ENCODE measurements at regions not wholly inside any gene's neighbourhood (a gene's known extent, or its start where the extent isn't known, plus 50 kb on each side); places are given as distances from the start of the nearest gene placed in this dataset.

GRCh38 chr3:56889131-56889530 lies 87.4 kb upstream of the ARHGEF3 start:
- no peaks in the 10 kb centered on the region for H3K9me3 Mint-ChIP-seq (ENCODE audit: unreplicated experiment)
- POLR2A ChIA-PET, result interaction anchor here (1.0 kb wide), 1 partner anchor 13 kb away, joined by 3 read pairs; no protein-coding TSS in a partner anchor
- TF ChIP-seq CTCF (IDR thresholded peaks at IDR 0.05; ENCODE audit: unreplicated experiment), result no peak
- no TSS peak for BruUV-seq (replicated peaks)
- H3K36me3 Mint-ChIP-seq (ENCODE audit: insufficient read depth, unreplicated experiment), result no peaks in the 10 kb centered on the region
- CTCF ChIA-PET, result interaction anchor here (1.1 kb wide), 1 partner anchor 11 kb away, joined by 3 read pairs; no protein-coding TSS in a partner anchor
- DNase-seq (ENCODE audit: unreplicated experiment), result no peak
- intact Hi-C loops (cut with micrococcal nuclease), result no loop called here
- no peak overlapping the region for H3K27ac Mint-ChIP-seq (ENCODE audit: low read depth, unreplicated experiment)
- no peaks in the 10 kb centered on the region for H3K27me3 Mint-ChIP-seq (ENCODE audit: insufficient read depth, unreplicated experiment)
- H3K4me3 Mint-ChIP-seq (ENCODE audit: unreplicated experiment), result no peak overlapping the region
- H3K4me1 Mint-ChIP-seq (ENCODE audit: insufficient read depth, unreplicated experiment), result peaks cover 4% of the 10 kb centered on the region

- intact Hi-C loops (cut with micrococcal nuclease), result no loop called here
- TF ChIP-seq CTCF (IDR thresholded peaks at IDR 0.05; ENCODE audit: unreplicated experiment), result no peak
- H3K27me3 Mint-ChIP-seq (ENCODE audit: insufficient read depth, unreplicated experiment), result no peaks in the 10 kb centered on the region
- no peak overlapping the region for H3K27ac Mint-ChIP-seq (ENCODE audit: low read depth, unreplicated experiment)
- H3K36me3 Mint-ChIP-seq (ENCODE audit: insufficient read depth, unreplicated experiment), result no peaks in the 10 kb centered on the region
- no TSS peak for BruUV-seq (replicated peaks)
- DNase-seq (ENCODE audit: unreplicated experiment), result no peak
- peaks cover 6% of the 10 kb centered on the region for H3K4me1 Mint-ChIP-seq (ENCODE audit: insufficient read depth, unreplicated experiment)
- no peak overlapping the region for H3K4me3 Mint-ChIP-seq (ENCODE audit: unreplicated experiment)
- CTCF ChIA-PET, result no interaction called here
- POLR2A ChIA-PET, result no interaction called here
- H3K9me3 Mint-ChIP-seq (ENCODE audit: unreplicated experiment), result no peaks in the 10 kb centered on the region
These were observed 85.8 kb upstream of the ARHGEF3 start for GRCh38 chr3:56887402-56888025.

- intact Hi-C loops (cut with micrococcal nuclease), result no loop called here
- peaks cover 6% of the 10 kb centered on the region for H3K4me1 Mint-ChIP-seq (ENCODE audit: insufficient read depth, unreplicated experiment)
- CTCF ChIA-PET, result interaction anchor here (0.8 kb wide), 1 partner anchor 76 kb away, joined by 3 read pairs; no protein-coding TSS in a partner anchor
- H3K9me3 Mint-ChIP-seq (ENCODE audit: unreplicated experiment), result no peaks in the 10 kb centered on the region
- H3K4me3 Mint-ChIP-seq (ENCODE audit: unreplicated experiment), result no peak overlapping the region
- H3K36me3 Mint-ChIP-seq (ENCODE audit: insufficient read depth, unreplicated experiment), result no peaks in the 10 kb centered on the region
- TF ChIP-seq CTCF (IDR thresholded peaks at IDR 0.05; ENCODE audit: unreplicated experiment), result no peak
- POLR2A ChIA-PET, result interaction anchor here (0.5 to 0.6 kb wide), 2 partner anchors 8 to 137 kb away, joined by 3 read pairs; no protein-coding TSS in a partner anchor
- BruUV-seq (replicated peaks), result no TSS peak
- no peak overlapping the region for H3K27ac Mint-ChIP-seq (ENCODE audit: low read depth, unreplicated experiment)
- no peaks in the 10 kb centered on the region for H3K27me3 Mint-ChIP-seq (ENCODE audit: insufficient read depth, unreplicated experiment)
- DNase-seq (ENCODE audit: unreplicated experiment), result no peak
These were observed 84.6 kb upstream of the ARHGEF3 start for GRCh38 chr3:56886314-56886713.

- H3K4me1 Mint-ChIP-seq (ENCODE audit: insufficient read depth, unreplicated experiment), result peaks cover 6% of the 10 kb centered on the region
- intact Hi-C loops (cut with micrococcal nuclease), result no loop called here
- no TSS peak for BruUV-seq (replicated peaks)
- ChIA-PET CTCF (interaction anchor here (0.8 kb wide), 1 partner anchor 76 kb away, joined by 3 read pairs; no protein-coding TSS in a partner anchor), POLR2A (interaction anchor here (0.5 kb wide), 1 partner anchor 137 kb away, joined by 3 read pairs; no protein-coding TSS in a partner anchor)
- H3K27ac Mint-ChIP-seq (ENCODE audit: low read depth, unreplicated experiment), result no peak overlapping the region
- H3K27me3 Mint-ChIP-seq (ENCODE audit: insufficient read depth, unreplicated experiment), result no peaks in the 10 kb centered on the region
- H3K36me3 Mint-ChIP-seq (ENCODE audit: insufficient read depth, unreplicated experiment), result no peaks in the 10 kb centered on the region
- DNase-seq (ENCODE audit: unreplicated experiment), result no peak
- no peak overlapping the region for H3K4me3 Mint-ChIP-seq (ENCODE audit: unreplicated experiment)
- no peaks in the 10 kb centered on the region for H3K9me3 Mint-ChIP-seq (ENCODE audit: unreplicated experiment)
- no peak for TF ChIP-seq CTCF (IDR thresholded peaks at IDR 0.05; ENCODE audit: unreplicated experiment)
These were observed 84.1 kb upstream of the ARHGEF3 start for GRCh38 chr3:56885879-56886278.
